K562 (cell line): ENCODE measurements at regions not wholly inside any gene's neighbourhood (a gene's known extent, or its start where the extent isn't known, plus 50 kb on each side); places are given as distances from the start of the nearest gene placed in this dataset.

Source experiments
- ATAC-seq: fragments of 200-7000 bp; cut with Tn5 transposase; 3 replicates; pipeline ENCODE4 v1.9.1; 2020; ENCODE audit warnings: moderate library complexity
- BruUV-seq: library from RNA; stranded (reverse); fragments of 400-500 nt; replicated peaks from 2 replicates; lab custom pipeline; 2021; lab: Mats Ljungman, UMichigan
- CTCF ChIA-PET: fragments of 300-600 bp; formaldehyde crosslinking; extraction: SDS; loops from one replicate; lab custom pipeline; 2021; ENCODE audit warnings: low intra/inter-chr PET ratio; lab: Yijun Ruan, JAX
- POLR2A ChIA-PET: fragments of 300-600, 350-650 bp; sonication (Branson Sonifier 250); formaldehyde crosslinking; extraction: SDS; loops from one replicate; lab custom pipeline; 2021; ENCODE audit warnings: antibody characterized with exemption, inconsistent platforms; lab: Yijun Ruan, JAX
- DNase-seq, 4 experiments: peaks; one replicate each; pipeline versions ENCODE4 v3.0.0 to v3.0.0-alpha.2; 2011 to 2018; ENCODE audit warnings: low spot score in 3 of 4, mixed read lengths in 3 of 4; ENCODE audit errors: extremely low read depth in 1 of 4
- FAIRE-seq: peaks from 2 replicates; lab custom pipeline; 2011; peaks lifted over from hg19 to GRCh38; lab: Jason Lieb, UNC
- H2AFZ ChIP-seq: 2 replicates; pipeline ENCODE4 v1.6.0; 2011; ENCODE audit warnings: low read depth, low read length, control low read depth, inconsistent platforms
- H3K27ac ChIP-seq: fragments of 200-600 bp; 3 replicates; pipeline ENCODE4 v1.8.0; 2011; ENCODE audit warnings: low read depth, mild to moderate bottlenecking, control low read depth, inconsistent platforms, low read length, moderate library complexity, mixed read lengths; ENCODE audit errors: extremely low read depth
- H3K27me3 ChIP-seq, 2 experiments: fragments of 300-600 bp in 1 of 2; 2 replicates in 1 of 2; 3 replicates in 1 of 2; pipeline versions ENCODE4 v1.6.0 to v1.8.0; 2011; ENCODE audit warnings: inconsistent platforms in 2 of 2, low read length in 2 of 2, mild to moderate bottlenecking in 1 of 2, mixed read lengths in 1 of 2, moderate library complexity in 1 of 2; ENCODE audit not compliant: control insufficient read depth in 2 of 2, insufficient read depth in 2 of 2
- H3K36me3 ChIP-seq: fragments of 300-600 bp; 3 replicates; pipeline ENCODE4 v1.8.0; 2011; ENCODE audit warnings: mild to moderate bottlenecking, low read length, inconsistent platforms; ENCODE audit not compliant: control insufficient read depth, insufficient read depth
- H3K4me1 ChIP-seq, 2 experiments: fragments of 200-600 bp in 1 of 2; replicated peaks in 1 of 2; 2 replicates in 1 of 2; 3 replicates in 1 of 2; pipeline versions ENCODE4 v1.5.1 to v1.8.0; 2011; ENCODE audit warnings: inconsistent platforms in 2 of 2, low read length in 2 of 2, mild to moderate bottlenecking in 1 of 2, mixed read lengths in 1 of 2, moderate library complexity in 1 of 2; ENCODE audit not compliant: control insufficient read depth in 2 of 2, insufficient read depth in 2 of 2
- H3K4me2 ChIP-seq: 2 replicates; pipeline ENCODE4 v1.6.1; 2011; ENCODE audit warnings: low read length, control low read depth, inconsistent platforms, mixed read lengths; ENCODE audit not compliant: insufficient read depth
- H3K4me3 ChIP-seq: fragments of 200-600 bp; sonication (generic), shearing (Covaris generic); 2 replicates; pipeline ENCODE4 v1.5.1; 2016; ENCODE audit warnings: control low read depth, inconsistent platforms
- H3K79me2 ChIP-seq: fragments of 200-600 bp; 3 replicates; pipeline ENCODE4 v1.8.0; 2011; ENCODE audit warnings: low read length, inconsistent platforms; ENCODE audit not compliant: control insufficient read depth, insufficient read depth
- H3K9ac ChIP-seq, 2 experiments: 2 replicates each; pipeline versions ENCODE4 v1.6.0 to v1.6.1; 2011; ENCODE audit warnings: low read depth in 2 of 2, low read length in 2 of 2, control low read depth in 1 of 2, inconsistent platforms in 1 of 2, mild to moderate bottlenecking in 1 of 2, mixed read lengths in 1 of 2; ENCODE audit not compliant: insufficient read depth in 1 of 2
- H3K9me1 ChIP-seq: one replicate; pipeline ENCODE4 v1.6.0; 2011; ENCODE audit warnings: inconsistent platforms, mild to moderate bottlenecking, low read length, moderate library complexity; ENCODE audit not compliant: control insufficient read depth, insufficient read depth
- H3K9me3 ChIP-seq: replicated peaks from 2 replicates; pipeline ENCODE4 v1.5.1; 2011; ENCODE audit warnings: low read depth, low read length, inconsistent platforms; ENCODE audit not compliant: control insufficient read depth, insufficient read depth
- H4K20me1 ChIP-seq: replicated peaks from 2 replicates; pipeline ENCODE4 v1.6.1; 2011; ENCODE audit warnings: low read length, inconsistent platforms, mixed read lengths; ENCODE audit not compliant: control insufficient read depth, insufficient read depth
- BACH1 ChIP-seq: fragments of 200-800 bp; sonication (Bioruptor generic); IDR thresholded peaks from 2 replicates; pipeline ENCODE4 v1.6.1; 2016; ENCODE audit warnings: missing genetic modification characterization, missing compliant biosample characterization
- CBFB ChIP-seq: sonication (generic); formaldehyde crosslinking; IDR thresholded peaks from 2 replicates; pipeline ENCODE4 v1.4.0; 2020; ENCODE audit warnings: mild to moderate bottlenecking, missing genetic modification reagents
- GABPB1 ChIP-seq: sonication (generic); formaldehyde crosslinking; IDR thresholded peaks from 2 replicates; pipeline ENCODE4 v1.8.0; 2022; ENCODE audit warnings: mild to moderate bottlenecking, missing genetic modification reagents
- HIVEP1 ChIP-seq: fragments of 250-450 bp; sonication (Bioruptor Pico); IDR thresholded peaks from 2 replicates; pipeline ENCODE4 v1.4.0; 2020; ENCODE audit warnings: mild to moderate bottlenecking
- HMGN3 ChIP-seq: IDR thresholded peaks from 2 replicates; pipeline ENCODE4 v1.6.1; 2011; ENCODE audit warnings: borderline replicate concordance, low read depth, mild to moderate bottlenecking, mixed read lengths, low read length; ENCODE audit not compliant: insufficient read length; ENCODE audit errors: extremely low read depth
- NR2C2 ChIP-seq, 2 experiments: fragments of 200-800 bp in 1 of 2; sonication (Bioruptor generic) in 1 of 2; sonication (generic) in 1 of 2; formaldehyde crosslinking in 1 of 2; IDR thresholded peaks; 2 replicates each; pipeline versions ENCODE4 v1.6.1 to v1.8.0; 2016 to 2022; ENCODE audit warnings: mild to moderate bottlenecking in 1 of 2, missing compliant biosample characterization in 1 of 2, missing genetic modification characterization in 1 of 2, missing genetic modification reagents in 1 of 2
- POLR2G ChIP-seq: fragments of 200-400 bp; formaldehyde crosslinking; IDR thresholded peaks from 2 replicates; pipeline ENCODE4 v1.6.1; 2017; ENCODE audit warnings: low read depth, mild to moderate bottlenecking, antibody characterized with exemption, low read length, moderate library complexity
- POLR3G ChIP-seq: IDR thresholded peaks from 2 replicates; pipeline ENCODE4 v1.6.1; 2011; ENCODE audit not compliant: insufficient read length, insufficient replicate concordance; ENCODE audit errors: extremely low read depth
- TAF7 ChIP-seq: fragments of 450-650 bp; IDR thresholded peaks from 2 replicates; pipeline ENCODE4 v1.6.1; 2016; ENCODE audit warnings: missing genetic modification characterization, missing compliant biosample characterization
- TBL1XR1 ChIP-seq, 2 experiments: IDR thresholded peaks; 2 replicates each; pipeline ENCODE4 v1.6.1; 2012; ENCODE audit warnings: improper control_type of control experiment in 2 of 2, low read length in 2 of 2, mild to moderate bottlenecking in 1 of 2
- U2AF1 ChIP-seq: fragments of 200-400 bp; formaldehyde crosslinking; optimal IDR thresholded peaks from 2 replicates; pipeline ENCODE3; 2017; ENCODE audit warnings: mild to moderate bottlenecking, low read depth, low read length, moderate library complexity
- ZNF212 ChIP-seq: fragments of 450-650 bp; formaldehyde crosslinking; IDR thresholded peaks from 2 replicates; pipeline ENCODE4 v1.4.0; 2020; ENCODE audit warnings: mild to moderate bottlenecking
- ZNF316 ChIP-seq: fragments of 450-650 bp; IDR thresholded peaks from 2 replicates; pipeline ENCODE4 v1.6.1; 2016
- ZNF75A ChIP-seq: fragments of 450-650 bp; formaldehyde crosslinking; IDR thresholded peaks from 2 replicates; pipeline ENCODE4 v1.4.0; 2020; ENCODE audit warnings: mild to moderate bottlenecking
- ZNF76 ChIP-seq: fragments of 250-450 bp; sonication (Bioruptor Pico); IDR thresholded peaks from 2 replicates; pipeline ENCODE4 v1.4.0; 2020; ENCODE audit warnings: mild to moderate bottlenecking, moderate library complexity, borderline replicate concordance
- WGBS: fragments of 100-300 bp; shearing (Covaris generic); methylation state at CpG from one replicate; pipeline ENCODE4 v1.1.6; 2016; ENCODE audit warnings: low coverage, mixed read lengths; ENCODE audit not compliant: insufficient coverage; ENCODE audit errors: missing lambda C conversion rate; 5-methylcytosine and 5-hydroxymethylcytosine counted together
- in situ Hi-C: fragments of 300-500 bp; cut with MboI; formaldehyde crosslinking; loops from 4 replicates; pipeline ENCODE4 v1.15.0; 2018; ENCODE audit warnings: inconsistent platforms, mixed read lengths
- intact Hi-C: fragments of 100-400 bp; cut with micrococcal nuclease; formaldehyde crosslinking; loops from 2 replicates; pipeline ENCODE4 v1.14.2; 2022
- TF ChIP-seq, protein P1 (sequence below): sonication (generic); formaldehyde crosslinking; IDR thresholded peaks from 2 replicates; pipeline ENCODE4 v1.8.0; 2022; ENCODE audit warnings: mild to moderate bottlenecking, low read depth, missing genetic modification reagents
- TF ChIP-seq, protein P2 (sequence below): fragments of 250-450 bp; sonication (Bioruptor Pico); IDR thresholded peaks from 2 replicates; pipeline ENCODE4 v1.8.0; 2021; ENCODE audit warnings: borderline replicate concordance, mild to moderate bottlenecking, moderate library complexity; ENCODE audit not compliant: poor library complexity, severe bottlenecking
- TF ChIP-seq, protein P3 (sequence below): fragments of 250-450 bp; sonication (Bioruptor Pico); IDR thresholded peaks from 2 replicates; pipeline ENCODE4 v1.4.0; 2020; ENCODE audit warnings: borderline replicate concordance

DNA sequence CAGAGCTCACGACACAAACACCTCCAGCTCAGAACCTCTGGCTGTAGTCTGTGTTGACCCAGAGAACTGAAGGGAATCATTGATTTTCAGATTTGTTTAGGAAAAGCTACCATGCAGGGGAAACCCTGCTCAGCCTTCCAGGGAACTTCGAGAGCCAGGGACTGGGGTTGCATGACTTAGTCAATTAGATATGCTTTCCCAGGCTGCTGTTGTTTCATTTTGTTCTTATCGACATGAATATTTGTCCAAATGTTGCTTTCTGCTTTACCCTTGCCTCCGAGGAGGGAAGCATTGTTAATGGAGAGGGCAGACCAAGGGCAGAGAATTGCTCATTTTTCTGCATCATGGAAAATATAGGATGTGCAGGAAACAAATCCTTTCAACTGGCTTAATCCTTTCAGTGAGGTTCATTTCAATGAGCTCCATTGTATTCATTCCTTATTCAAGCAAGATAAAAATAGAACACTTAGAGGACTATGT lies 82.5 kb downstream of the KLF5 start:
- 0% methylated on average over 4 of the region's 4 CpGs for WGBS
- no peak overlapping the region for H3K4me2 ChIP-seq
- POLR2A ChIA-PET = interaction anchor here (0.8 kb wide), 1 partner anchor 9 kb away, joined by 3 read pairs; no protein-coding TSS in a partner anchor

More for the DNA sequence above, 82.5 kb downstream of the KLF5 start:
- intact Hi-C loops = no loop called here
- no TSS peak for BruUV-seq
- CTCF ChIA-PET = no interaction called here
- in situ Hi-C loops = no loop called here
- Histone ChIP-seq H3K9me1 (no peaks in the 10 kb centered on the region), H2AFZ (no peak overlapping the region), H3K4me3 (no peak overlapping the region), H3K9me3 (no peaks in the 10 kb centered on the region), H3K79me2 (no peaks in the 10 kb centered on the region), H3K9ac (no peak overlapping the region), H3K36me3 (no peaks in the 10 kb centered on the region), H3K27ac (no peak overlapping the region), H3K27me3 (peaks cover 0 to 3% of the 10 kb centered on the region in 2 experiments; a peak in 3 of 5 replicates), H4K20me1 (no peaks in the 10 kb centered on the region), H3K4me1 (no peaks in the 10 kb centered on the region)
- DNase-seq (no peak), ATAC-seq (no peak), FAIRE-seq (no peak)
- TF ChIP-seq BACH1 = no peak
- no peak for TF ChIP-seq GABPB1
- TF ChIP-seq POLR2G = no peak
- TF ChIP-seq HMGN3 = no peak
- TF ChIP-seq TAF7 = no peak
- no peak for TF ChIP-seq ZNF75A (CRISPR knock-in tag)
- TF ChIP-seq POLR3G = no peak
- TF ChIP-seq ZNF76 (CRISPR knock-in tag) = no peak
- no peak for TF ChIP-seq CBFB (CRISPR knock-in tag)
- no peak for TF ChIP-seq HIVEP1
- TF ChIP-seq U2AF1 = no peak
- no peak for TF ChIP-seq TBL1XR1 (IDR thresholded peaks at IDR 0.05; ENCODE audit: low read length in 2 of 2)
- TF ChIP-seq, protein P1, sequence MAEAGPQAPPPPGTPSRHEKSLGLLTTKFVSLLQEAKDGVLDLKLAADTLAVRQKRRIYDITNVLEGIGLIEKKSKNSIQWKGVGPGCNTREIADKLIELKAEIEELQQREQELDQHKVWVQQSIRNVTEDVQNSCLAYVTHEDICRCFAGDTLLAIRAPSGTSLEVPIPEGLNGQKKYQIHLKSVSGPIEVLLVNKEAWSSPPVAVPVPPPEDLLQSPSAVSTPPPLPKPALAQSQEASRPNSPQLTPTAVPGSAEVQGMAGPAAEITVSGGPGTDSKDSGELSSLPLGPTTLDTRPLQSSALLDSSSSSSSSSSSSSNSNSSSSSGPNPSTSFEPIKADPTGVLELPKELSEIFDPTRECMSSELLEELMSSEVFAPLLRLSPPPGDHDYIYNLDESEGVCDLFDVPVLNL (CRISPR knock-in tag) = no peak
- TF ChIP-seq NR2C2 (CRISPR knock-in tag; IDR thresholded peaks at IDR 0.05) = no peak
- no peak for TF ChIP-seq NR2C2 (tag; IDR thresholded peaks at IDR 0.05)
- TF ChIP-seq, protein P2, sequence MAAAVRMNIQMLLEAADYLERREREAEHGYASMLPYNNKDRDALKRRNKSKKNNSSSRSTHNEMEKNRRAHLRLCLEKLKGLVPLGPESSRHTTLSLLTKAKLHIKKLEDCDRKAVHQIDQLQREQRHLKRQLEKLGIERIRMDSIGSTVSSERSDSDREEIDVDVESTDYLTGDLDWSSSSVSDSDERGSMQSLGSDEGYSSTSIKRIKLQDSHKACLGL (CRISPR knock-in tag) = no peak
- TF ChIP-seq ZNF212 (CRISPR knock-in tag) = no peak
- no peak for TF ChIP-seq ZNF316
- TF ChIP-seq, protein P3, sequence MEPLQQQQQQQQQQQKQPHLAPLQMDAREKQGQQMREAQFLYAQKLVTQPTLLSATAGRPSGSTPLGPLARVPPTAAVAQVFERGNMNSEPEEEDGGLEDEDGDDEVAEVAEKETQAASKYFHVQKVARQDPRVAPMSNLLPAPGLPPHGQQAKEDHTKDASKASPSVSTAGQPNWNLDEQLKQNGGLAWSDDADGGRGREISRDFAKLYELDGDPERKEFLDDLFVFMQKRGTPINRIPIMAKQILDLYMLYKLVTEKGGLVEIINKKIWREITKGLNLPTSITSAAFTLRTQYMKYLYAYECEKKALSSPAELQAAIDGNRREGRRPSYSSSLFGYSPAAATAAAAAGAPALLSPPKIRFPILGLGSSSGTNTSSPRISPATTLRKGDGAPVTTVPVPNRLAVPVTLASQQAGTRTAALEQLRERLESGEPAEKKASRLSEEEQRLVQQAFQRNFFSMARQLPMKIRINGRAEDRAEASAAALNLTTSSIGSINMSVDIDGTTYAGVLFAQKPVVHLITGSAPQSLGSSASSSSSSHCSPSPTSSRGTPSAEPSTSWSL = no peak
